ENCODE measurements at regions not wholly inside any gene's neighbourhood (a gene's known extent, or its start where the extent isn't known, plus 50 kb on each side); places are given as distances from the start of the nearest gene placed in this dataset.

DNA sequence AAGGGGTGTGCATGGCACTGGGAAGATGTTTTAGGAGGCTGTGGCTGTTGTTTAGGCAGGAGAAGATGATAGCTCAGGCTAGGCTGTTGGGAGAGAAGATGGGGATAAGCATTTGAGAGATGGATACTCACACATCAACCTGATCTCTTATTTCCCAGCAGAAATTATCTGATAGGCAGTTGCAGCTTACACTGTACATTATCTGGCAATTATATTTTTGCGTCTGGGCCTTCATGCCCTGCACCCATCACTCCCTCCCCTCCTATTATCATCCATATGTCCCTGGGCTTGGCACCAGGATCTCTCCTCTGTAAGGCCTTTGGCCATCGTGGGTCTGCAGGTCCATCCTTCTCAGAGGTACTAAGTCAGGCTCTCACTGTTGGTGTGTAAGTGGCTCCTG is 401.0 kb upstream of the EEF2KMT start:
- no peak for DNase-seq (ENCODE audit: low spot score)

DNA sequence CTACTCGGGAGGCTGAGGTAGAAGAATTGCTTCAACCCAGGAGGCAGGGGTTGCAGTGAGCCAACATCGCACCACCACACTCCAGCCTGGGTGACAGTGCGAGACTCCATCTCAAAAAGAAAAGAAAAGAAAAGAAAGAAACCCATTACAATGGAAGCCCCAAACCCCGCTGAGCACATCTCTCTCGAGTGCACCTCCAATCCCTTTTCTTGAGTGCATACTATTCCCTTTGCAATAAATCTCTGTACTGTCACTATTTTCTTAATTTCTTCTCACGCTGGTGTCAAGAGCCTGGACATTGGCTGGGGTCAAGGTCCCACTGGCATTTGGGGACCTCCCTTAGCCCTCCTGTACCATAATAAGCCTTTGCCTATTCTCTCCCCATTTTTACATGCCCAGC is 398.4 kb upstream of the EEF2KMT start:
- DNase-seq (ENCODE audit: low spot score), result no peak

DNA sequence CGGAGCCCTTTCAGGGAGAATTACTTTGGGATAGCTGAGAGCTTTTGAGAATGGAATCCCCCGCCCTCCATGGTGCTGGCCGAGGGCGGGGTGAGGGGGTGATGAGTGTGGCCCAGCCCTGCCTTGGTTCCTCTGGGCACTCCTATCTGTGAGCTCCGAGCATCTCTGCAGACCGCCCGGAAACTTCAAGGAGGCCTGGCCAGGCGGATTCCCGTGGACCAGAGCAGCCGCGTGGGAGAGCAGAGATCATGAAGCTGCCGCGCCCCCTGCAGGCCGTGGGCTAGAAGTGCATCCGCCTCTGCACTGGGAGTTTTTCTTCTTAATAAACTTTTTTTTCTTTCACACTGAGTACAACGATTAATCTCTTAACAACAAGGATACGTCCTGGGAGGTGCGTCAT is 392.9 kb upstream of the EEF2KMT start:
- DNase-seq (ENCODE audit: low spot score), result peak; percentile 77

DNA sequence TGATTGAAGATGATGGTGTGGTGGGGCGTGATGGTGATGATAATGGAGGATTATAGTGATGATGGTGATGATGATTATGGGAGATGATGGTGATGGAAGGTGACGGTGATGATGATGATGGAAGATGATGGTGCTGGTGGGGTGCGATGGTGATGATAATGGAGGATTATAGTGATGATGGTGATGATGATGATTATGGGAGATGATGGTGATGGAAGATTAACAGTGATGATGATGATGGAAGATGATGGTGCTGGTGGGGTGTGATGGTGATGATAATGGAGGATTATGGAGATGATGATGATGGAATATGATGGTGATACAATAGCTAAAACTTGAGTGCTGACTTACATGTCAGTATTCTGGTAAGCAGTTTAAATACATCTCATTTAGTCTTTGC is 391.0 kb upstream of the EEF2KMT start:
- DNase-seq (ENCODE audit: low spot score), result no peak

DNA sequence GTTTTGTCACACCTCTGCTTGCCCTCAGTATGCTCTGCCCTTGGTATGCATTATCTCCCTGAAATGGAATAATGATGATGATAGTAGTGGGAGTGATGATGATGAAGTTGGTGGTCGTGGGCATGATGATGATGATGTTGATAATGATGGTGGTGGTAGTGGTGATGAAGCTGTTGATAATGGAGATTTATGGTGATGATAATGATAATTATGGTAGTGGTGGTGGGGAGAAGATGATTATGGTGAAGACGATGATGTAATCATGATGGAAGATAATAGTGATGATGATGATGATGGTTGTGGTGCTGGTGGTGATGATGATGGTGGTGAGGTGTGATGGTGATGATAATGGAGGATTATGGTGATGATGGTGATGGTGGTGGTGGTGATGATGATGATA is 390.1 kb upstream of the EEF2KMT start:
- no peak for DNase-seq (ENCODE audit: low spot score)

DNA sequence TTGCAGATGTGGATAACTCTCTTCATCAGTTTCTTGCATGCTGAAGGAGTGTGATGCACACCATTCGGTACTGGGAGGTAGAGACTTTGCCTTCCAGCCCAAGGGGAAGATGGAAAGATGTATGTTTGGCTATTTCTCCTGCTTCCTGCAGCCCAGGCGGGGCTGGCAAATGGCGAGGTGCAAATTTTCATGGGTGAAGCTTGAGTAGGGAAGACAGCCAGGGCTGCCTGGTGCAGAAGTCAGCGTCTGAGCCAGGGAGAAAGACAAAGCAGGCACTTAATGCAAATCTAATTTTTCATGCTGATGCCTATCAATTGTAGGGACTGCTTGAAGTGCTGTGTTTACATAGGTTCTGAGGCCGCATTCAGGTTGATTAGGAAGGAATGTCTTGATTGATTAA is 384.7 kb upstream of the EEF2KMT start:
- DNase-seq (ENCODE audit: low spot score), result peak; percentile 51

DNA sequence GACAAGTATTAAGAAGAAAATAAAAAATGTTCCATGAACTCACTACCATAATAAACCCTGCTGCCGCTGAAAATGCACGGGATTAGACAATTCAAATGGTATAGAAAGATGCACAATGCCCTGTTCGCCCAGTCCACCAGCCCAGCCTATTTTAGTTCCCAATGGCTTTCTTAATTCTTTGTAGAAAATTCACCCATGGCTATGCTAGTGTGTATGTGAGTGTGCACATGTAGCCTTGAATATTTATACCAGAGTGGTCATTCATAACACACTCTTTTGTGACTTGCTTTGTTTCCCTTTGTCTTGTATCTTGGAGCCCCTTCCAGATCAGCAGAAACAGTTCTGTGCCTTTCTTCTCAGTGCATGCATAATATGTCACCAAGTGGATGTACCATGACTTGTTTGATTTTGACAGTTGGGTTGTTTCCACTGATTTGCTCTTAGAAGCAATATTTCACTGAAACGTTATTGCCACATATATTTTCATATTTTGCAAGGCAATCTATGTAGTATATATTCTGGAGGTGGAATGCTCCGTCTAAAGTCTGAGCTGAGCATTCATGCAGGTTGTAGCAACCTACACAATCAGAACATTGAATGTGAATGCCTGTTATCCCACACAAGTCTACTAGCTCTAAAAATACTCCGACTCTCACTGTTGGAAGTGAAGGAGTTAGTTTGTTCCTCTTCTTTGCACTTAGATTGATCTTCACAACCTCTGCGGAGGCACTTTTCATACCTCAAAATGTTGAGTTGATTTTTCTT is 383.0 kb upstream of the EEF2KMT start:
- DNase-seq (ENCODE audit: low spot score), result no peak

DNA sequence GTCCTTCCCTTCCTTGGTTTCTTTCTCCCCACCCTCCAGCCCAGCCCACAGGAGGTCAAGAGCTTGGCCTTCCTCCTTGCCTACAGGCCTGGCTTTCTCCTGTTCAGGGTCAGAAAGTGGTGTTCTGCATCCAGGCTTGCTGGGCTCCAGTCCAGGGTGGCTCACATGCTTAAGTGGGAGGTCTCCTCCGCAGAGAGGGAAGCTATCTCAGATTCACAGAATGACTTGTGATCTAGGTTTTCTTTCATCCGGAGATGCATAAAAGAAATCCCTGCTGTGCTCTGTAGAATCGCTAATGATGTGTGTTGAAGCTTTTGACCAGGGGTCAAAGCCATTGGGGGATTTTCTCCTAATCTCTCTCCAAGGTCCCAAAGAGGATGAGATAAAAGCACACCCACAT is 382.3 kb upstream of the EEF2KMT start:
- DNase-seq (ENCODE audit: low spot score), result no peak

DNA sequence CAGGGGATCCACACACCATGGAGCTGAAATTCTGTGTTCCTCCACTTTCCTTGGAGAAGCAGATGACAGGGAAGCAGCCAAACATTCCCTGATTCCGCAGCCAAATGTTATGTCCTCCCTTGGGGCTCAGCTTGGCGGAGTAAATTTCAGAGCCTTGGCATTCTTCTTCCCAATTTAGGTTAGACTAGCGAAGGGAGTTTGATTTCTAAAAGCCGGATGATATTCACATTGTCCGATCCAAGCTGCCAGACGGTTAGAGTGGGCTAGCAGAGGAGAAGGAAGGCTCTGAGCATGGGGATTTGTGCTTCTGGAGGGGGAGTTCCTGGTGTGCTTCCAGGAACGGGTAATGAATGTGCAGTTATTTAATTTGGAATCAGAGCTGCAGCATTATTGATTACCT is 380.4 kb upstream of the EEF2KMT start:
- DNase-seq (ENCODE audit: low spot score), result no peak

DNA sequence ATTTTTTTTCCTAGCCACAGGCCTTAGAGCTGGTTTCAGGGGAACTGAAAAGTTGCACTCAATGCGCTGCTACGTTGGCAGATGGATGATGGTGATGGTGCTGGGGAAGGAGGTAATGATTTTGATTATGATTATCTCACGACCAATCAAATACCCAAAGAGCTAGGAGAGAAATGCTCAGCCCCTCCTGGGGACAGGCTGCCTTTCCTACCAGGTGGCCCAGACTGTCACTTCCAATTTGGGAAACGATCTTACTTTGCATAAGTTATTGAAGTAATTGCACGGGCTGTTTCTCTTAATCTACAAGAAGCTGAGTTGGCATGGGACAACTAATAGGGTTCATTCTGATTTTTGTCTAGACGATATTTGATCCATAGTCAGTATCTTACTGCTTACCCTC is 379.7 kb upstream of the EEF2KMT start:
- peak; percentile 79 for DNase-seq (ENCODE audit: low spot score)

DNA sequence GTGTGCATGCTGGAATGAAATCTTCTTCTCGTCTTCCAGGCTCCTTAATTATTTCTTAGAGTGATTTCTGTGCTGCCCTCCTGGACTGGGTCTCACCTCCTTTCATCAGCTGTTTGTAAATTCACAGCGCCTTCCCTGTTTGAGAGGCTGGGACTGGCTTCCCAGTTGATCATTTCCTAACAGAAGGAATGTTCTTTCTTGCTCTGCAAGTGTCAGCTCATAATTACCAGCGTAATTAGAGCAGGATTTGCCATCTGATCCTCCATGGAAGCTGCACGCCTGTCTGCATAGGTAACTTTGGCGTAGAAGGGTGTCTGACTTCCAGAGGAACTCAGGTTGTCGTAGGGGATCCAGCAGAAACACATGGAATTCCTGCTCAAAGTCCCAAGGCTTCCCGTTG is 375.0 kb upstream of the EEF2KMT start:
- no peak for DNase-seq (ENCODE audit: low spot score)

DNA sequence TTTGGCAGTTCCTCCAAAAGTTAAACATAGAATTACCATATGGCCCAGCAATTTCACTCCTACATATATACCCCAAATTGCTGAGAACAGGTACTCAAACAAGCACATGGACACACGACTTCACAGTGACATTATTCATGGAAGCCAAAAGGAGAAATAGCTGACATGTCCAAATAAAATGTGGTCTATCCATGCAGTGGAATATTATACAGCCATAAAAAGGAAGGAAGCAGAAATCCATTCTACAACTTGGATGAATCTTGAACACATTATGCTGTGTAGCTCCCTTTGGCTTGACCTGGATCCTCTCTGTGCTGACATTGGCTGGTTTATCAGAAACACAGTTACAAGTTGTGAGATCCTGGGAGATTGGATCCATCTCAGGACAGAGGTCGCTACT is 370.9 kb upstream of the EEF2KMT start:
- no peak for DNase-seq (ENCODE audit: low spot score)

DNA sequence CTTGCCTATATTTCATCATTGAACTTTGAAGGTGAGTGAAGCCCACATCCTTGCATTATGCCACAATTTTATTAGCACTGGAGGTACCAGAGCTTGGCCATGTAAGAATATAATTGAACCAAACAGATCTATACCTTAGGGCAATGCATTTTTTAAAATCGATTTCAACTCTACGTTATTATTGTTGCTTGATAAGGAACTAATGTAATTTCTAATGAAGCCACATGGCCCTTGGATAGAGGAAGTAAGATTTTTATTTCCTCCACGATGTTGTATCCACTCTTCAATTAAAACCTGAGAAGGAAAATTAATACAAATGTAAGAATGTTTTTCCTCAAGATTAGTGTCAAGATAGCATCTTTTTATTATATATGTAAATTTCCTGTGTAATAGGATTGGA is 370.0 kb upstream of the EEF2KMT start:
- DNase-seq (ENCODE audit: low spot score), result no peak

DNA sequence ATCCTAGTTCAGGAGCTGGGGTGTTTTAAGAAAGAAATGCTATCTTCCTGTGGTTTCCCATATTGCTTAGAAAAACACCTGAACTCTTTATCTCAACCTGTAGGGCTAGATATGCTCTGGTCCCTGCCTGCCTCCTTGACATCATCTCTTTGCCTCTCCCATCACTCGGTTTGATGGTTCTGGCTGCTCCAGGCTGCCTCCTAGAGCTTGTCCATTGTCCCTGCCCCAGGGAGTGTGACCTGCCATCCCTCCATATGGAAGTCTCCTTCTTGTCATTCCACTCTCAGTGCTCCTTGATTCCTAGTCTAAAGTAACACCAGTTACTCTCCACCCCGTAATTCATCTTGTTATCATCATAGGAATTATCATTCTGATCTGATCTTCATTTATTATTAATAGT is 369.0 kb upstream of the EEF2KMT start:
- no peak for DNase-seq (ENCODE audit: low spot score)

DNA sequence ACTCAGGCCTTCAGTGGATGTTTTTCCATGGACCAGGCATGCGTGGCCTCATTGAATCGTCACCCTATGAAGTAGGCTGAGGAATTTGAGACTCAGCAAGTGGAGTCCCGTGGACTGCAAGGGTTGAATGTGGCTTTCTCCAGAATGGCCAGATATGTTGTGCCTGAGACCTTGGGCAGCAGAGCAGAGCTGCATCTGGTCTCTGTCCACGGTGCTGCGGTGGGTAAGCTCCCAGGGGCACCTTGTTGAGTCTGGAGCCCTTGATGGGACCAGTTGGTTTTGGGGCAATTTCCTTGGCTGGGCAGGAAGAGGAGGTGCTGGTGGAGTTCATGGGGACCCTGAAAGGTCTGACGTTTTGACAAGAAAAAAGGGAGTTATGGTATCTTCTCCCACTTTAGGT is 368.1 kb upstream of the EEF2KMT start:
- no peak for DNase-seq (ENCODE audit: low spot score)

DNA sequence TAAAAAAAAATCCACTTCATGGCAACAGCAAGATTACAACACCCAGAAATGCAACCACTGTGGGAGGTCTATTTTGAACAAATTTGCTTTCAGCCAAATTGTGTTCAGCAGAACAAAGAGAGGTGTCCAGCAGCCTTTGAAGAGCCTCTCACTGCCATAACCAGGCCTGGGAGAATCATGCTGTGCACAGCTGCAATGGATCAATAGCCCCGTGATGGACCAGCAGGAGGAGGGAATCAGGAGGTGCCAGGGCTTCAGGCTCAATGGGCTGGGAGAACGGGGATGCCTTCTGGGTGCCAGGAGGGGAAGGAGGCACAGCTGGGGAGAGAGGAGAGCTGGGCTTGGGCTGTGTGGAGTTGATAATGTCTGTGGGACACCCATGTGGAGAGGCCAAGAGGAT is 366.2 kb upstream of the EEF2KMT start:
- DNase-seq (ENCODE audit: low spot score), result no peak

DNA sequence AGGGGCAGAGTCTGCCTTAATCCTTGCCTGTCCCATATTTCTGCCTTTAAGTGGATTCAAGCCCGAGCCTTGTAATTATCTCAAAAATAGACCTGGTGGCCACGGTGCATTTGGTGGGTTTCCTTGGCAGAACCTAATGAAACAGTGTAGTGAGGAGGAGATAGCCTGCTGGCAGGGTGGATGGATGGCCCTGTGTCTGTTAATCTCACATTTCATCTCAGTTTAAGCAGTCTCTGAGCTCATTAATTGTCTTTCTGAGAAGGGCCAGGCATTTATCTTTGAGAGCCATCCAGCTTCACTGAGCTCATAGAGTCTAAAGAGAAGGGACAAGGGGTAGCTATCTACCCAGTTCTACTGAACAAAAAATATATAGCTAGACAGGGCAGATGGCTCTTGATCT is 364.0 kb upstream of the EEF2KMT start:
- DNase-seq (ENCODE audit: low spot score), result peak; percentile 97

DNA sequence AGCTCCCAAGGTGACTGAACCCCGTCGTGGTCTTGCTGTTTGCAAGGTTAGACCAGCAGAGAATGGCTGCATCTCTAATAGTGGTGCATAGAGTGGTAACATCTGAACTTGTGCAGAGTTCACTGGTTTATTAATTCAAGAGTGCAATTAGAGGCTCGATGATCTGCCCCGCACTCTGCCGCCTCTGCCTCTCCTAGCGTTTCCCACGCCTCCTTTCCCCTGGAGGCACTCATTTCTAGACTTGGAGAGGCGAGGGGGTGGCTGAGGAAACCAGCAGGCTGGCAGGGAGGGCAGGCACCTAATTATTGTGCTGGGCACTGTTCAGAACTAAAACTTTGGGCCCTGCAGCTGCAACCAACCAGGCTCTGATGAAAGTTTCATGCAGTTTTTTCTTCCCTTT is 363.5 kb upstream of the EEF2KMT start:
- DNase-seq (ENCODE audit: low spot score), result no peak

DNA sequence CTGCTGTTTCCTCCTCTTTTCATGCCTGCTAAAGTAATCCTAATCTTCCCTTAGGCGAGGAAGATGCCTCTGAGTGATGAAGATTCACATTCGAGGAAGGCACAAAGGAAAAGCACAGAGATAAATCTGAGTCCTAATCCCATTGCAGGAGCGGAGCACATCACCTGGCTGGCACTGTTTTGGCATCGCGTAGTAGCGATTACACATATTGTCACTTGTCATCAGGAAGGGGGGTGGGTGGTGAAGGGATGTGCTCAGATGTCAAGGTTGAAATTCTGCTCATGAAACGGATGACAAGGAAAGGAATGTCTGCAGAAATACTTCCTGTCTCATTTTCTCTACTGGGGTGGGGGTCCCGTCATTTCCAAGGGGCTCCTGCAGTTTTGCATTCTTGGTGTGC is 363.1 kb upstream of the EEF2KMT start:
- DNase-seq (ENCODE audit: low spot score), result no peak

DNA sequence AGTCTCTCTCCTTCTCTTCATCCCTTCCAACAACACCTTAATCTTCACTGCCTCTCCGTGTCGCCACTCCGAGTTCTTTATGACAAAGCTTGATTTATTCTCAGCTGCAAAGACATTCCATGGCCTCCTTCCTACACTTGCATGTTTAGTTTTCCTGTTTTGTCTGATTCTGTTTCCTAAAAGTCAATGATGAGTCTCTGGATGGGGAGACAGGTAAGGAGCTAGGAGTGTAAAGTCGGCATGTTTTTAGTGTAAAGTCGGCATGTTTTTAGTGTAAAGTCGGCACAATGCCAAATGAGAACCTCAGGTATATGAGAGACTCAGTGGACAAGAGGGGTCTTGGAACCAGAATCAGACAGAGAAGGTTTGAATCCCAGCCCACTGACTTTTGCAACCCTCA is 362.3 kb upstream of the EEF2KMT start:
- no peak for DNase-seq (ENCODE audit: low spot score)

DNA sequence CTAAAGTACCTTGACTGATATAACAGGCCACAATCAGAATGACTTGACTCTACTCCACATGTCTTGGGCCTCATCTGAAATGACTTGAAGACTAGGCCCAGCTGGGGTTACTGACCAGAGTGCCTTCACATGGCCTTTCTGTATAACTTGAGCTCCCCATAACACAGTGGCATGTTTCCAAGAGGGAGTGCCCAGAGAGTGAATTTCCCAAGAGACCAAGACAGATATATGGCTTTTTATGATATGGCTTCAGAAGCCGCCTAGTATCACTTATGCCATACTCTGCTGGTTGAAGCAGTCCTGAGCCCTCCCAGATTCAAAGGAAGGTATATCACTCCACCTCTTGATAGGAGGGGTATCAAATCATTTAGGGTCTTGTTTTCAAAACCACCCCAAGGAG is 357.5 kb upstream of the EEF2KMT start:
- DNase-seq (ENCODE audit: low spot score), result no peak

DNA sequence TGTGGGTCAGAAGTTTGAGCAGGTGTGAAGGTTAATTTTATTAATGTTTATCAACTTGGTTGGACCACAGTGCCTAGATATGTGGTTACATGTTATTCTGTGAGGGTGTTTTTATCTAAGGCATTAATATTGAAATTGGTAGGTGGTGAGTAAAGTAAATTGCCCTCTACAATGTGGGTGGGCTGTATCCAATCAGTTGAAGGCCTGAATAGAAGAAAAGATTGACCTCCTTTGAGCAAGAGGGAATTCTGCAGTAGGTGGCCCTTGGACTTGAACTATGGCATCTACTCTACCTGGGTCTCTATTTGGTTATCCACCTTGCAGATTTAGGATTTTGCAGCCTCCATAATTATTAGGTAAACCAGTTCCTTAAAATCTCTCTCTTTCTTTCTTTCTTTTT is 356.8 kb upstream of the EEF2KMT start:
- DNase-seq (ENCODE audit: low spot score), result no peak

DNA sequence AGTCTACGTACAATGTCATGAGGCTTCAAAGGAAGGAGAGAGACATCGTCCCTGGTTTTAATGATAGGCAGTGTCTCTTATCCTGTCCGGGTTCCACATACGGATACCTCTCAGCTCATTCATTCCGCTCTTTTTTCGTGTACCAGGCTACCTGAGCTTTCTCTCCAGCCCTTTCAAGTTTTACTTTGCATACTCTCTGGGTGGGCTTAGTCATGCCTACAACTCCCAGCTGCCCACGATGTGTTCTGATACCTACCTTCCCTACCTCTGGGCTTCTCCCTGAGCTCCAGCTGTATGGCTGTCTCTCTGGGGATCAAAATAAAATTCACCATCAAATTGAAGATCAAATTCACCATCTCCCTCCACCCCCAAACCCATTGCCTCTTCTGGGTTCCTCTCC is 354.0 kb upstream of the EEF2KMT start:
- no peak for DNase-seq (ENCODE audit: low spot score)

DNA sequence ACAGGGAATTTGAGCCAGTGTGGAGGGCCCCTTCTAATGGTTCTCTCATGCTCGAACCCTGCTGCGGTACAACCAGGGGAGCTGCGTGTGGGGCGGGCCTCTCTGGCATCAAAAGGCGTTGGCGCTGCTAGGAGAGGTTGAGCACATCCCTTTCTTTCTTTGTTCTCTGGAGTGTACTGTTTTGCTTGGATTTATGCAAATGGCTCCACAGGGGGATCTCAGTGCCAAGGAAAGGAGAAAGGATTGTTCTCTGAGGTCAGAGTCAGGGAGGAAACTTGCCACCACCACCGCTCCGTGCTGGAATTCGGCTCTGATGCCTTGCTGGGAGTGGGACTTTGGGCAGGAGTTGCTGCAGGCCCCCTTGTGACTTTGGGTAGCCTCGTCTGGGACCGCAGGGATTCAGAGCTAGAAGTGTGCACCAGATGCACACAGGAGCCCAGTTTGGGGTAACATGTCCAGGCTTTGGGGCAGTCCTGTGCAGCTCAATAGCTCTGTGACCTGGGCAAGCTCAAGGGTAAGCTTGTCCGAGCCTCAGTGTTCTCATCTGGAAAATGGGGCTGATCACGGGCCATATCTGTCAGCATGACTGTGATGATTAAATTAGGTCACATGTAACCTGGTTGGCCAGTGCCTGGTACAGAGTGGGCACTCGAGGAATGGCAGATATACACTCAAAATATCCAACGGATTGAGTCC is 353.0 kb upstream of the EEF2KMT start:
- DNase-seq (ENCODE audit: low spot score), result no peak
